HG03066 (cell line): ENCODE measurements at regions not wholly inside any gene's neighbourhood (a gene's known extent, or its start where the extent isn't known, plus 50 kb on each side); places are given as distances from the start of the nearest gene placed in this dataset.

Experiments used
- ATAC-seq: cut with Tn5 transposase; IDR thresholded peaks from one replicate; pipeline ENCODE4 v1.9.1; 2021; ENCODE audit warnings: low read depth; ENCODE audit not compliant: unreplicated experiment

GRCh38 chr18:24814521-24814920 lies 354.1 kb downstream of the HRH4 start:
- no peak for ATAC-seq

- ATAC-seq, result no peak
Measured at GRCh38 chr18:24817150-24817549, 356.7 kb downstream of the HRH4 start.

DNA sequence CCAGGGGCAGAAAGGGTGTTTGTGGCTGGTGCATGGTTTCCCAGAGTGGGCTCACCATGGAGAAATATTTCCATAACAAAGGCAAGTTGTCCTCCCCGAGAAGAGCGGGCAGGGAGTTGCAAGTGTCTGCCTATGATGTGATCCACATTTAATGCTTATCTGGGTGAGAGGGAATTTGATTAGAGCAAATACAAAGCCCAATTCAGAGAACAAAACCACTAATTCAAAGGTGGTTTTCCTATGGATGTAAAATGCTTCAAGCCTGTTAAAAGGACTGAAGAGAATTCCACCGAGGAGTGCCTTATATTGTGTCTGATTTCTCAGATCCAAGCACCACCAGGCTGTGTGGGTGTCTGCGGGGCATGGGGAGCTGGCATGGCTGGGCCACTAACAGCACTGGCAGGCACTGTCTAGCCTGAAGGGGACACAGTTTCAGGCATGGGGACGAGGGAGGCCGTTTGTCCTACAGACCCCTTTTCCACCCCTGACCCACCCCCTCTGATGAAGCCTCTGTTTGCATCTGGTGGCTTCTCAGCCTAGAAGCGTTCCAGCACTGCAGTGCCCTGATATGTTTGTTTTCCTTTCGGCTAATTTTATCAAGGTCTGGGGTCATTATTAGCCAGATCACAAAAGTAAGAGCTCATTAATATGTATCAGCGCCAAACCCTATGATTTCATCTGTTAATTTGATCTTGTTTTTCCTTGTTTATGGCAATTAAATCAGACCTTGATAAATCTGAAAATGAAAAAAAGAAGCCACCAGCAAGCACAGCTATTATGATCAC lies 357.3 kb downstream of the HRH4 start:
- ATAC-seq, result no peak

DNA sequence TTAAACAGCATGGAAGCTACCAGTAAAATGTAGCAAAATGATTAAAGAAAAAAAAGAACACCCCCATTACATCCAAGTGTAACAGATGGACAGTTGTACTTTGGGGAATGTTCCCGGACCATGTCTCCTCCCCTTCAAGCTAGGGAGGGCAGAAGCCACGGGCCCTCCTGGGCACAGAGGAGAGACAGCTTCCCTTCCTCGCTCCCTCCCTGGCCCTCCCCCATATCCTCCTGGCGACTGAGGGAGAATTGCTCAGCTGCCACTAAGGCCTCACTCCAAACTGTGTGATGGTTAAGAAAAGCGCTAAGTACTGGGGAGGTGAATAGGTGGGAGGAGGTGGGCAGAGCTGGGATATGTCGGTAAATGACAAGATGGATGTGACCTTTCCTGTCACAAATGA lies 358.0 kb downstream of the HRH4 start:
- no peak for ATAC-seq

GRCh38 chr18:24819141-24819890 lies 358.9 kb downstream of the HRH4 start:
- ATAC-seq, result no peak

GRCh38 chr18:24825397-24825796 lies 365.0 kb downstream of the HRH4 start:
- no peak for ATAC-seq

GRCh38 chr18:24826605-24827004 lies 366.2 kb downstream of the HRH4 start:
- no peak for ATAC-seq

DNA sequence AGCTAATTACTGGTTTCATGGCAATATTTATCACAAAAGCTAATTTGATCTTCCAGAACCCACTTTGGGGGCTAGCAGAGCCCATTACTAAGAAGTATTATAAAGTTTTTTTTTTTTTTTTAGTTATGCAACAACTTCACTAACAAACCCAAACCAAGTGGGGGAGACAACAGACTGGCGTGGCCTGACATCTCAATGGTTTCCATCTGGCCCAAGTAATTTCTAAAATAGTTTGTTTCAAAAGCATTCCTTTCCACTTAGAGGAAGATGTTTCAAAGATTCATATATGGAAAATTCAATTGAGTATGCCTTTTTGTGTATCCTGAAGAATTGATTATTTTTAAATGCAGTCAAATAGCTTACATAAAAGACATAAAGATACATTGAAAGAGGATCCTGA lies 367.1 kb downstream of the HRH4 start:
- no peak for ATAC-seq

DNA sequence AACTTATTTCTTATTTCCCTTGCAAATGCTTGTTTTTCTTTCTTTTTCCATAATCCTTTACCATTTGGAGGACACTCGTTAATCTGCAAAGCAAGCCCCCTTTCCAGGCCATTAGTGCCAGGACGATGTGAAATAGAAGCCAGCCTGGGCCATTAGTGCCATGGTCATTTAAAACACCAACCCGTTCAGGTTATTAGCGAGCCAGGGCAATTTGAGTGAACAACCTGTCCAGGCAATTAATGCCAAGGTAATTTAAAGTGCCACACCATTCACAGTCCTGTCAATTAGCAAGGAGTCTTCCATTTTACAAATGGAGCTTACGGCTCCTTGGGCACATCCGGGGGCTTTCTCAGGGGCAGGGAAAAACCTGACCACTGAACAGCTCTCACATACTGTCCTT lies 370.6 kb downstream of the HRH4 start:
- ATAC-seq, result no peak

- no peak for ATAC-seq
Measured at GRCh38 chr18:24831871-24832665, 371.6 kb downstream of the HRH4 start.

GRCh38 chr18:24835751-24836150 lies 375.3 kb downstream of the HRH4 start:
- no peak for ATAC-seq

DNA sequence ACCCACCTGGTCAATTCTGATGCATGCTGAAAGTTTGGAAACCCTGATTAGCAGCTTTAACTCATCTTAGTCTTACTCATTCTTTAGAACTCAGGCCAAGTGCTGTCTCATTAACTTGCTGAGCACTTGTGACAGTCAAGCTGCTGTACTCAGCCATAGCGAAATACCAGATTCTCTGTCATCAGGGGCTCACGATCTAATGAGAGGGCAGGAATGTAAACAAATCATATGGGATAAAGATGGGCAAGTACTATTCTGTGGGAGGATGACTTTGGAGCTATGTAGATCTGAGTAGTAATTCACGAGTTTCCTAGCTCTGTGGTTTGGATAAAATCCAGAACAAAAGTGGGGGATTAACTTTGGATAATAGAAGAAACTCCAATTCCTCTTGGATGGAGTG lies 376.6 kb downstream of the HRH4 start:
- ATAC-seq, result no peak

DNA sequence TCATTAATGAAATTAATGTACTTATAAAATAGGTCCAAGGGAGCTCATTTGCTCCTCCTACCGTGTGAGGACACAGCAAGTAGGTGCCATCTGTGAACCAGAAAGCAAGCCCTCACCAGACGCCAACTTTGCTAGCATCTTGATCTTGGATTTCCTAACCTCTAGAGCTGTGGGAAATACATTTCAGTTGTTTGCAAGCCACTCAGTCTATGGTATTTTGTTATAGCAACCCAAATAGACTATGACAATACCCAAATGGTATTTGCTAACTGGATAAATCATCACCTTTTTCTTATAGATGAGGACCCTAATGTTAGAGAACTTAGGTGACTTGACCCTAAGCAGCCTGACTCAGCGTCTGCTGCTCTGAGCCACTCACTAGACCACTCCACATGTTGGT lies 379.6 kb downstream of the HRH4 start:
- ATAC-seq, result no peak

- no peak for ATAC-seq
Measured at GRCh38 chr18:24840640-24841039, 380.2 kb downstream of the HRH4 start.

DNA sequence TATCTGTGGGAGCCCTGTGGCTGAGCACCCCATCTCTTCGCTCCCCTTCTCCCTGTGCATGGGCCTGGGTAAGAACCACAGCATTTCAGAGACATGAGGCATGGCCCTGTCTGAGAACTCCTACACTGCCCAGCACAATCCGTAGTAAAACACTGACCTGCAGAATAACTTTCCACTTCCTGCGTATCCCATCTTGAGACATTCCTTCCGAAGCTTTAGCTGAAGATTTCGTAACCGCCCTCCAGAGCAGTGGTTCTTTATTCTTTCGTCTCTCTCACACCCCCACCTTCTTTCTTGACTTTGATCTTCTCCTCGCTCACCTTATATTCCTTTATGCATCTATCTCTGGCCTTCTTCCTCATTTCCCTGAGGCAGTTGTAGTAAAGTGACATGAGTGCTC lies 381.1 kb downstream of the HRH4 start:
- no peak for ATAC-seq

GRCh38 chr18:24843123-24843522 lies 382.7 kb downstream of the HRH4 start:
- no peak for ATAC-seq

GRCh38 chr18:24846138-24846537 lies 385.7 kb downstream of the HRH4 start:
- ATAC-seq, result no peak

- no peak for ATAC-seq
Measured at GRCh38 chr18:24850532-24850931, 390.1 kb downstream of the HRH4 start.

GRCh38 chr18:24853076-24853475 lies 392.6 kb downstream of the HRH4 start:
- no peak for ATAC-seq

GRCh38 chr18:24860978-24861680 lies 400.7 kb downstream of the HRH4 start:
- ATAC-seq, result no peak
